Stomach (tissue), 8 donors: ENCODE measurements at regions not wholly inside any gene's neighbourhood (a gene's known extent, or its start where the extent isn't known, plus 50 kb on each side); places are given as distances from the start of the nearest gene placed in this dataset.

ENCODE experiments used
- DNase-seq, 2 donors: peaks; one replicate each; pipeline versions ENCODE4 v3.0.0 to v3.0.0-alpha.2; 2013 to 2019
- H3K27ac ChIP-seq, 5 donors: fragments of 200-600 bp in 4 of 5; sonication (generic) in 4 of 5; one replicate each; pipeline ENCODE4 v1.5.1; 2013 to 2019; ENCODE audit warnings: mild to moderate bottlenecking in 1 of 5, moderate library complexity in 1 of 5
- H3K27me3 ChIP-seq, 3 donors: fragments of 200-600 bp; sonication (generic); one replicate each; pipeline ENCODE4 v1.5.1; 2017 to 2019; ENCODE audit warnings: mixed run types in 1 of 3
- H3K36me3 ChIP-seq, 4 donors: fragments of 200-600 bp; sonication (generic); 1 replicate in 3 of 4; 2 replicates in 1 of 4; pipeline ENCODE4 v1.5.1; 2016 to 2019
- H3K4me1 ChIP-seq, 4 donors: fragments of 200-600 bp; sonication (generic); one replicate each; pipeline ENCODE4 v1.5.1; 2016 to 2019
- H3K4me3 ChIP-seq, 4 donors: fragments of 200-600 bp; sonication (generic) in 3 of 4; one replicate each; pipeline ENCODE4 v1.5.1; 2016 to 2019; ENCODE audit warnings: mild to moderate bottlenecking in 1 of 4
- H3K9me3 ChIP-seq, 4 donors: fragments of 200-600 bp; sonication (generic); one replicate each; pipeline ENCODE4 v1.5.1; 2016 to 2019
- EP300 ChIP-seq: sonication (generic); formaldehyde crosslinking; IDR thresholded peaks from one replicate; pipeline ENCODE4 v1.6.1; 2017; ENCODE audit warnings: antibody characterized with exemption
- POLR2A ChIP-seq, 4 donors: fragments of 450-650 bp; IDR thresholded peaks; one replicate each; pipeline ENCODE4 v1.6.1; 2016; ENCODE audit warnings: antibody characterized with exemption in 4 of 4, control low read depth in 2 of 4, mild to moderate bottlenecking in 1 of 4, moderate library complexity in 1 of 4
- POLR2AphosphoS5 ChIP-seq, 3 donors: sonication (generic); formaldehyde crosslinking; IDR thresholded peaks; one replicate each; pipeline ENCODE4 v1.6.1; 2016; ENCODE audit warnings: antibody characterized with exemption in 3 of 3
- WGBS, 5 donors: extraction: QIAGEN DNeasy Blood & Tissue Kit in 3 of 5; methylation state at CpG; one replicate each; pipeline versions ENCODE4 v1.1.5 to v1.1.7; 2013 to 2018; 5-methylcytosine and 5-hydroxymethylcytosine counted together
- intact Hi-C: fragments of 100-400 bp; cut with DNase I; formaldehyde crosslinking; loops from one replicate; pipeline ENCODE4 v1.15.1; 2023; ENCODE audit warnings: low total_unique reads
- TF ChIP-seq, protein P1 (sequence below), 7 experiments: fragments of 450-650 bp in 4 of 7; fragments of 200-600 bp in 3 of 7; sonication (generic) in 3 of 7; IDR thresholded peaks; one replicate each; pipeline ENCODE4 v1.5.1; 2016 to 2019; ENCODE audit warnings: antibody characterized with exemption in 7 of 7, control low read depth in 2 of 7, mild to moderate bottlenecking in 1 of 7
- donor health status: healthy with polysubstance abuse.
- donor health status: Bipolar disorder and iron deficiency.
- donor health status: healthy.

DNA sequence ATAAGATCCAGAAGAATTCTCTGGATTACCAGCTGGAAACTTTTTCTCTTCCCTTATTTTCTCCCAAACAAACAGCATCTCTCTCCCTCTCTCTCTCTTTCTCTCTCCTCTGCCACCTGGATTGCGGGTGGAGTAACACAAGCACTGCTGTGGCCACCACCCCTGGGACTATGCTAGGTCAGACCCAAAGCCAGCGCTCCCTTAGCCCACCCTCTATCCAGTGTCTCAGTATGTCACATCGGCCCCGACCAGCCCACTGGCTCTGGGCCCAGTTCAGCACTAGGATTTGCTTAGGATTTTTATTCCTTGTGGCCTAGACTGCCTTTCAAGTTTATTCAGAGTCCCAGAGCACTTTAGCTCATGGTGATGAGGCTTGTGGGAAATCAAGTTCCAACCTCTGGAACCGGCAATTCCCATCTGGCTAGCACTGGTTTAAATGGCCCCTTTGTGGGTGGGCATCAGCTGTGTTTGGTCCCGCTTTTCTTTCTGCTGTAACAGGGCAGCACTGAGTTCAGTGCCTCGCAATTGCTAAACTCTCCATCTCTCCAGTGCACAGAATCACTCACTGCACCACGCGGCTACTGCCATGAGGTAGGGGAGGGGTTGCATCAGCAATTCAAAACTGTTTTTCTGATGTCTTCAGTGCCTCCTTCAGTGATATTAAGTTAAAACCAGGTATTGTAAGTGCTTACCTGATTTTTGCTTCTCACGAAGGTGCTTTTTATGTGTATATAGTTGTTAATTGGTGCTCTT lies 1623.1 kb downstream of the SLITRK5 start:
- TF ChIP-seq POLR2A (IDR thresholded peaks at IDR 0.05) (no peak), POLR2AphosphoS5 (IDR thresholded peaks at IDR 0.05) (no peak), EP300 (no peak)
- TF ChIP-seq, protein P1, sequence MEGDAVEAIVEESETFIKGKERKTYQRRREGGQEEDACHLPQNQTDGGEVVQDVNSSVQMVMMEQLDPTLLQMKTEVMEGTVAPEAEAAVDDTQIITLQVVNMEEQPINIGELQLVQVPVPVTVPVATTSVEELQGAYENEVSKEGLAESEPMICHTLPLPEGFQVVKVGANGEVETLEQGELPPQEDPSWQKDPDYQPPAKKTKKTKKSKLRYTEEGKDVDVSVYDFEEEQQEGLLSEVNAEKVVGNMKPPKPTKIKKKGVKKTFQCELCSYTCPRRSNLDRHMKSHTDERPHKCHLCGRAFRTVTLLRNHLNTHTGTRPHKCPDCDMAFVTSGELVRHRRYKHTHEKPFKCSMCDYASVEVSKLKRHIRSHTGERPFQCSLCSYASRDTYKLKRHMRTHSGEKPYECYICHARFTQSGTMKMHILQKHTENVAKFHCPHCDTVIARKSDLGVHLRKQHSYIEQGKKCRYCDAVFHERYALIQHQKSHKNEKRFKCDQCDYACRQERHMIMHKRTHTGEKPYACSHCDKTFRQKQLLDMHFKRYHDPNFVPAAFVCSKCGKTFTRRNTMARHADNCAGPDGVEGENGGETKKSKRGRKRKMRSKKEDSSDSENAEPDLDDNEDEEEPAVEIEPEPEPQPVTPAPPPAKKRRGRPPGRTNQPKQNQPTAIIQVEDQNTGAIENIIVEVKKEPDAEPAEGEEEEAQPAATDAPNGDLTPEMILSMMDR (IDR thresholded peaks at IDR 0.05) = no peak
- Histone ChIP-seq H3K9me3 (no peaks in the 10 kb centered on the region), H3K4me1 (no peaks in the 10 kb centered on the region), H3K36me3 (no peaks in the 10 kb centered on the region), H3K27ac (no peak overlapping the region), H3K4me3 (no peak overlapping the region), H3K27me3 (no peaks in the 10 kb centered on the region)
- WGBS, 5 donors = 80 to 91% (median 81%) methylated on average over 10 of the region's 10 CpGs
- intact Hi-C loops = no loop called here
- no peak for DNase-seq

DNA sequence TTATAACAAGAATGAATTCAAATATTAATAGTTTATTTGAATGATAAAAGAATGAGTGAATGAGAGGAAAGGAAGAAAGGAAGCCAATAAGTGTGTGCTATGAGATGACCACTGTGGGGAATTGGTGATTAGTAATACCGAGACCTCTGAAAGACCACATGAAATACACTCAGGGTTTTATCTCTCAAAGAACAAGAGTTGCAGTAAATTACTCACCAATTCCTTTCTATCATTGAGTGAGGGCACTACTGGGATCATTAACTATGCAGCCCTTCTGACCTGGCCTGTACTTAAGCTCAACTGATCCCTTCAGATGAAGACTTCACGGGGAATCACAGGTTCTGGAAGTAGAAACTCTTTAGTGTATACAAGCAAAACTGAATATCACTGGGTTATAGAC lies 1636.1 kb downstream of the SLITRK5 start:
- no peaks in the 10 kb centered on the region for H3K9me3 ChIP-seq
- DNase-seq = no peak
- H3K4me1 ChIP-seq = peaks cover 0 to 10% (median 2%) of the 10 kb centered on the region in 4 donors
- H3K27me3 ChIP-seq = no peaks in the 10 kb centered on the region
- no peak overlapping the region for H3K27ac ChIP-seq
- intact Hi-C loops = no loop called here
- TF ChIP-seq EP300 (no peak), POLR2AphosphoS5 (IDR thresholded peaks at IDR 0.05) (no peak), POLR2A (IDR thresholded peaks at IDR 0.05) (no peak)
- TF ChIP-seq, protein P1 (IDR thresholded peaks at IDR 0.05) = no peak
- no peaks in the 10 kb centered on the region for H3K36me3 ChIP-seq
- no peak overlapping the region for H3K4me3 ChIP-seq
- WGBS, 5 donors = 73 to 89% (median 80%) methylated on average over 2 of the region's 2 CpGs

DNA sequence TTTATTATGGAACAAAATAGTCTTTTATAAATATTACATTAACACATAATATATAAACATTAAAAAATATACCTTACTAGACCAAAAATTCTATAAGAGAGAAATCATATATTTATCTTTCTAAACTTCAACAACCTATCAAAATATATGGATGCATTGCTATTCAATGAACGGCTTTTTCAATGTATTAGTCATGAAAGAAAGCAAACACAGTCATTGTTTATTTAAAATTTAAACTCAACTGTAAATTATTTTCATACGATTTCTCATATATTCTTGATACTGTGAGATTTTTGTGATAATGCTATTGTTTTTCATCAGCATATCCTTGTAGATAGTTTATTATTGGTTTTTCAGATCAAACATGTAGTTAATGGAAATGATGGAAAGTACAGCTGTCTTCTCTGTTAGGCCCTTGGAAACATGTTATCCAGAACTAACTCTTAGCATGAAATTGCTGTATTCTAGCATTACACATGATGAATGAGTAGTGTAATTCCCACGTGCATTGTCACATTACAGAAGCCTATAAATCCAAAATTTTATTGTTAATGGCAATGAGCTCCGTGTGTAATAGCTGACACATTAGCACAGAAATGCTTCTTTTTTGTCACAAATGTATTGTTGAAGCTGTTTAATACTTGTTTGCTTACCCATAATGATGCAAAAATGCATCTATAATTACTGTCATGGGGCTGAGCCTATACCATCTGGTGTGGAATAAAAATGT lies 1639.9 kb downstream of the SLITRK5 start:
- no peaks in the 10 kb centered on the region for H3K9me3 ChIP-seq
- H3K4me3 ChIP-seq = no peak overlapping the region
- no peaks in the 10 kb centered on the region for H3K36me3 ChIP-seq
- TF ChIP-seq EP300 (no peak), POLR2AphosphoS5 (IDR thresholded peaks at IDR 0.05) (no peak), POLR2A (IDR thresholded peaks at IDR 0.05) (no peak)
- TF ChIP-seq, protein P1 (IDR thresholded peaks at IDR 0.05) = no peak
- intact Hi-C loops = no loop called here
- 43 to 57% (median 56%) methylated on average over 4 of the region's 4 CpGs for WGBS, 5 donors
- H3K27ac ChIP-seq = no peak overlapping the region
- H3K4me1 ChIP-seq = no peaks in the 10 kb centered on the region
- no peaks in the 10 kb centered on the region for H3K27me3 ChIP-seq
- no peak for DNase-seq

DNA sequence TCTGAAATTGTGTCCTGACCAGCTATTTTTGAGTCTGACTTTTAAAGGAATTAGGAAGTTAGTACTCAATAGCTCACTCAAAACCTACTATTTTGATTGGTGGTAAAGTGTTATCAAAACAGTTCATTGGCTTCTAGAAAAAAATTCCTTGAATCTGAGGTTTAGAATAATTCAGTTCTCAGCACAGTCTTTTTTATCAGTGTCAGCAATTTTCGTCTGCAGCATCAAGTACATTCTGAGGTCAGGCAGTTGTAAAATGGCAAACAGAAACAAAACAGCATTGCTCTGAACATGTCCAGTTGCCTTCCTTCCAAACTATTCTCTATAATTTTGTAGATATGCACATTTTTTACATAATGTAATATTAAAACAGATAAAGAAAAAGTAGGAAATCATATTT lies 1644.1 kb downstream of the SLITRK5 start:
- no peak for TF ChIP-seq EP300
- no peak for TF ChIP-seq POLR2AphosphoS5 (IDR thresholded peaks at IDR 0.05)
- TF ChIP-seq, protein P1 (IDR thresholded peaks at IDR 0.05) = no peak
- no peak for TF ChIP-seq POLR2A (IDR thresholded peaks at IDR 0.05)
- intact Hi-C loops = no loop called here
- no peak for DNase-seq
- H3K4me1 ChIP-seq = no peaks in the 10 kb centered on the region
- no peaks in the 10 kb centered on the region for H3K9me3 ChIP-seq
- H3K27ac ChIP-seq = no peak overlapping the region
- no peak overlapping the region for H3K4me3 ChIP-seq
- H3K36me3 ChIP-seq = no peaks in the 10 kb centered on the region
- no peaks in the 10 kb centered on the region for H3K27me3 ChIP-seq
- 32 to 54% (median 48%) methylated on average over 1 of the region's 1 CpG for WGBS, 5 donors
